ENCODE measurements at regions not wholly inside any gene's neighbourhood (a gene's known extent, or its start where the extent isn't known, plus 50 kb on each side); places are given as distances from the start of the nearest gene placed in this dataset.
"Not testable (repeated sequence)": the region's sequence is repeated elsewhere in the genome, so short reads cannot be mapped to it uniquely, and the experiment has no call there.

DNA sequence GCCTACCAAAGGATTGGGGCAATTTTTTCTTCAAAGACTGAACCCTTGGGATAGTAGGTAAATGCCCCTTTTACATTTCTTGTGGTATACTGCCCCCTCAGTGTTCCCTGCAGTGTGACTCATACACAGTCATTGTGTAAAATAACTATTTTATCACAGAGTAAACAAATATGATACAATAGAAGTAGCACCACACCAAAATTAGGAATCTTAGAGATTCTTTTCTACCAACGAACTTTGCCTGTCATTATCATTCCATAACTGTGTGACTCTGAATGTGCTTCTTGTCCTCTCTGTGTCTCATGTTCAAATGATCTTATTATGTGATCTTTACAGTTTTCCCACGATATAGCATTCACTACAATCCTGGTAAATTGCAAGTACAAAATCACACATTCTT is 517.0 kb downstream of the ZIC3 start:
- Mint-ChIP-seq H3K36me3 (no peaks in the 10 kb centered on the region), H3K4me3 (no peak overlapping the region), H3K4me1 (no peaks in the 10 kb centered on the region), H3K27ac (no peak overlapping the region), H3K9me3 (ENCODE audit: low read depth) (no peaks in the 10 kb centered on the region), H3K27me3 (no peaks in the 10 kb centered on the region)
- ATAC-seq (no peak), DNase-seq (no peak)
- CTCF ChIA-PET = no interaction called here

DNA sequence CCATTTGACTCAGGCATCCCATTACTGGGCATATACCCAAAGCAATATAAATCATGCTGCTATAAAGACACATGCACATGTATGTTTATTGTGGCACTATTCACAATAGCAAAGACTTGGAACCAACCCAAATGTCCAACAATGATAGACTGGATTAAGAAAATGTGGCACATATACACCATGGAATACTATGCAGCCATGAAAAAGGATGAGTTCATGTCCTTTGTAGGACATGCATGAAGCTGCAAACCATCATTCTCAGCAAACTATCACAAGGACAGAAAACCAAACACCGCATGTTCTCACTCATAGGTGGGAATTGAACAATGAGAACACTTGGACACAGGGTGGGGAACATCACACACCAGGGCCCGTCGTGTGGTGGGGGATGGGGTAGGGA is 545.0 kb downstream of the ZIC3 start:
- H3K4me1 Mint-ChIP-seq; H3K9me3 Mint-ChIP-seq (ENCODE audit: low read depth); ATAC-seq; DNase-seq; H3K36me3 Mint-ChIP-seq; H3K27me3 Mint-ChIP-seq; CTCF ChIA-PET; H3K4me3 Mint-ChIP-seq; H3K27ac Mint-ChIP-seq: not testable (repeated sequence)

- DNase-seq (no peak), ATAC-seq (no peak)
- CTCF ChIA-PET = no interaction called here
Observed at GRCh38 chrX:138127314-138127713, 561.4 kb downstream of the ZIC3 start.

GRCh38 chrX:138128027-138128671 is 562.2 kb downstream of the ZIC3 start:
- no peak for ATAC-seq
- no peaks in the 10 kb centered on the region for H3K27me3 Mint-ChIP-seq
- no peak overlapping the region for H3K27ac Mint-ChIP-seq
- no peak for DNase-seq
- no peaks in the 10 kb centered on the region for H3K36me3 Mint-ChIP-seq
- CTCF ChIA-PET = no interaction called here
- H3K4me3 Mint-ChIP-seq = no peak overlapping the region
- H3K4me1 Mint-ChIP-seq = no peaks in the 10 kb centered on the region
- no peaks in the 10 kb centered on the region for H3K9me3 Mint-ChIP-seq (ENCODE audit: low read depth)

More at GRCh38 chrX:138127314-138127713, 561.4 kb downstream of the ZIC3 start:
- no peaks in the 10 kb centered on the region for H3K36me3 Mint-ChIP-seq
- H3K27me3 Mint-ChIP-seq = no peaks in the 10 kb centered on the region
- H3K9me3 Mint-ChIP-seq (ENCODE audit: low read depth) = no peaks in the 10 kb centered on the region
- H3K27ac Mint-ChIP-seq = no peak overlapping the region
- no peak overlapping the region for H3K4me3 Mint-ChIP-seq
- no peaks in the 10 kb centered on the region for H3K4me1 Mint-ChIP-seq

GRCh38 chrX:138150709-138151108 is 560.8 kb downstream of the FGF13 start:
- Mint-ChIP-seq H3K36me3 (no peaks in the 10 kb centered on the region), H3K27me3 (no peaks in the 10 kb centered on the region), H3K27ac (no peak overlapping the region), H3K9me3 (ENCODE audit: low read depth) (no peaks in the 10 kb centered on the region), H3K4me1 (no peaks in the 10 kb centered on the region), H3K4me3 (no peak overlapping the region)
- DNase-seq (no peak), ATAC-seq (no peak)
- CTCF ChIA-PET = no interaction called here

GRCh38 chrX:138157850-138158249 is 553.7 kb downstream of the FGF13 start:
- H3K9me3 Mint-ChIP-seq (ENCODE audit: low read depth) = no peaks in the 10 kb centered on the region
- H3K4me3 Mint-ChIP-seq = no peak overlapping the region
- no peak for DNase-seq
- H3K4me1 Mint-ChIP-seq = no peaks in the 10 kb centered on the region
- H3K36me3 Mint-ChIP-seq = no peaks in the 10 kb centered on the region
- no peak for ATAC-seq
- CTCF ChIA-PET = no interaction called here
- H3K27me3 Mint-ChIP-seq = no peaks in the 10 kb centered on the region
- H3K27ac Mint-ChIP-seq = no peak overlapping the region

- ATAC-seq (no peak), DNase-seq (no peak)
- Mint-ChIP-seq H3K27me3 (no peaks in the 10 kb centered on the region), H3K9me3 (ENCODE audit: low read depth) (no peaks in the 10 kb centered on the region), H3K27ac (no peak overlapping the region), H3K4me3 (no peak overlapping the region), H3K36me3 (no peaks in the 10 kb centered on the region), H3K4me1 (no peaks in the 10 kb centered on the region)
- CTCF ChIA-PET = no interaction called here
Observed at GRCh38 chrX:138191998-138192397, 519.5 kb downstream of the FGF13 start.

- no peak overlapping the region for H3K27ac Mint-ChIP-seq
- no peaks in the 10 kb centered on the region for H3K36me3 Mint-ChIP-seq
- no peak for ATAC-seq
- CTCF ChIA-PET = no interaction called here
- DNase-seq = no peak
- peaks cover 5% of the 10 kb centered on the region for H3K9me3 Mint-ChIP-seq (ENCODE audit: low read depth)
- H3K4me3 Mint-ChIP-seq = no peak overlapping the region
- no peaks in the 10 kb centered on the region for H3K27me3 Mint-ChIP-seq
- no peaks in the 10 kb centered on the region for H3K4me1 Mint-ChIP-seq
Observed at GRCh38 chrX:138229718-138230117, 481.8 kb downstream of the FGF13 start.

DNA sequence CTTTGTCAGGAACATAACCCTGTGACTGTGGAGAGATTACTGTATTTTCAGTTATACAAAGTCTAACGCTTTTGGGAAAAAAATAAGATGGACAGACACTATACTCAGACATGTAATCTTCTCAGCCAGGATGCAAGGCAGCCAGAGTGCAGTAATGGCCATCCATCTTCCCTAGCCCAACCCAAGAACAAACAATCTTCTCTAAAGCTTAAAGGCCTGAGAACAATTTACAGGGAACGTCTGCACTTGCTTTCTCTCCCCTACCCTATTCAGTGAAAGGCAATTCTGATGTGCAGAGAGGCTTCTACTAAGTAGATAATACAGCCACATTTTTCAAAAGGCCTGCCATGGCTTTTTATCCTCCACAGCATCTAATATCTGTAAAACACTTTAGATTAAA is 471.3 kb downstream of the FGF13 start:
- Mint-ChIP-seq H3K27ac (no peak overlapping the region), H3K4me3 (no peak overlapping the region), H3K36me3 (no peaks in the 10 kb centered on the region), H3K4me1 (no peaks in the 10 kb centered on the region), H3K9me3 (ENCODE audit: low read depth) (no peaks in the 10 kb centered on the region), H3K27me3 (no peaks in the 10 kb centered on the region)
- CTCF ChIA-PET = no interaction called here
- ATAC-seq (no peak), DNase-seq (no peak)

GRCh38 chrX:138254001-138254400 is 457.5 kb downstream of the FGF13 start:
- no peak overlapping the region for H3K27ac Mint-ChIP-seq
- H3K4me3 Mint-ChIP-seq = no peak overlapping the region
- no peaks in the 10 kb centered on the region for H3K9me3 Mint-ChIP-seq (ENCODE audit: low read depth)
- no peak for DNase-seq
- CTCF ChIA-PET = no interaction called here
- ATAC-seq = no peak
- H3K36me3 Mint-ChIP-seq = no peaks in the 10 kb centered on the region
- H3K27me3 Mint-ChIP-seq = no peaks in the 10 kb centered on the region
- no peaks in the 10 kb centered on the region for H3K4me1 Mint-ChIP-seq

- H3K36me3 Mint-ChIP-seq = no peaks in the 10 kb centered on the region
- H3K27ac Mint-ChIP-seq = no peak overlapping the region
- no peaks in the 10 kb centered on the region for H3K9me3 Mint-ChIP-seq (ENCODE audit: low read depth)
- DNase-seq = no peak
- CTCF ChIA-PET = no interaction called here
- ATAC-seq = no peak
- no peaks in the 10 kb centered on the region for H3K4me1 Mint-ChIP-seq
- no peaks in the 10 kb centered on the region for H3K27me3 Mint-ChIP-seq
- H3K4me3 Mint-ChIP-seq = no peak overlapping the region
Observed at GRCh38 chrX:138255373-138255772, 456.1 kb downstream of the FGF13 start.

GRCh38 chrX:138264095-138264494 is 447.4 kb downstream of the FGF13 start:
- H3K4me1 Mint-ChIP-seq; H3K4me3 Mint-ChIP-seq; ATAC-seq; H3K36me3 Mint-ChIP-seq; CTCF ChIA-PET; H3K27me3 Mint-ChIP-seq; DNase-seq; H3K27ac Mint-ChIP-seq; H3K9me3 Mint-ChIP-seq (ENCODE audit: low read depth): not testable (repeated sequence)

DNA sequence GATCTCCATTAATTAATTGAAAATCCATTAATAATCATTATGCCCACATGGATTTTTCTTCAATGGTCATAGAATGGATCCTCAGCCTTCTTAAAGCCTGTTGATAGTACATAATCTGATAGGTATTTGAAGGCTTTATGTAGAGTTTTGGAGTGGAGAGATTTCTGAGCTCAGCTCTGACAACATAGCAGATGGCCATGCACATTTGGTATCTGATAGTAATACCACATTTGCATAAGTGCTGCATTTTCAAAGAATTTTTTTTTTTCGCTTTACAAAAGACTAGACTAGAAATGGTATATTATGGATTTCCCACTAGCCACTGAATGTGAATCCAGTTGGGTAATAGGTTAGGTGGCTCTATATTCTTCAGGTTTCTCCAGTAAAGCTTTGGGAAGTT is 440.6 kb downstream of the FGF13 start:
- DNase-seq (no peak), ATAC-seq (no peak)
- Mint-ChIP-seq H3K4me3 (no peak overlapping the region), H3K36me3 (no peaks in the 10 kb centered on the region), H3K4me1 (no peaks in the 10 kb centered on the region), H3K27ac (no peak overlapping the region), H3K9me3 (ENCODE audit: low read depth) (no peaks in the 10 kb centered on the region), H3K27me3 (no peaks in the 10 kb centered on the region)
- CTCF ChIA-PET = no interaction called here

DNA sequence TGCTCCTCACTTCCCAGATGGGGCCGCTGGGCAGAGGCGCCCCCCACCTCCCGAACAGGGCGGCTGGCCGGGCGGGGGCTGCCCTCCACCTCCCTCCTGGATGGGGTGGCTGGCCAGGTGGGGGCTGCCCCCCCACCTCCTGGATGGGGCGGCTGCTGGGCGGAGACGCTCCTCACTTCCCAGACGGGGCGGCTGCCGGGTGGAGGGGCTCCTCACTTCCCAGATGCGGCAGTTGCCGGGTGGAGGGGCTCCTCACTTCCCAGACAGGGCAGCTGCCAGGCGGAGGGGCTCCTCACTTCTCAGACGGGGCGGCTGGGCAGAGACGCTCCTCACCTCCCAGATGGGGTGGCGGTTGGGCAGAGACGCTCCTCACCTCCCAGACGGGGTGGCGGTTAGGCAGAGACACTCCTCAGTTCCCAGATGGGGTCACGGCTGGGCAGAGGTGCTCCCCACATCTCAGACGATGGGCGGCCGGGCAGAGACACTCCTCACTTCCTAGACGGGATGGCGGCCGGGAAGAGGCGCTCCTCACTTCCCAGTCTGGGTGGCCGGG is 428.8 kb downstream of the FGF13 start:
- DNase-seq; H3K36me3 Mint-ChIP-seq; H3K4me3 Mint-ChIP-seq; H3K4me1 Mint-ChIP-seq; H3K27ac Mint-ChIP-seq; H3K27me3 Mint-ChIP-seq; ATAC-seq; CTCF ChIA-PET; H3K9me3 Mint-ChIP-seq (ENCODE audit: low read depth): not testable (repeated sequence)
